GM18519 (cell line): ENCODE measurements at regions not wholly inside any gene's neighbourhood (a gene's known extent, or its start where the extent isn't known, plus 50 kb on each side); places are given as distances from the start of the nearest gene placed in this dataset.

Experiments used
- ATAC-seq: cut with Tn5 transposase; IDR thresholded peaks from one replicate; pipeline ENCODE4 v1.9.1; 2021; ENCODE audit warnings: mild to moderate bottlenecking, moderate library complexity; ENCODE audit not compliant: unreplicated experiment, low FRiP score

- ATAC-seq, result no peak
Observed at GRCh38 chr16:80198311-80199299, 342.2 kb upstream of the DYNLRB2 start.

DNA sequence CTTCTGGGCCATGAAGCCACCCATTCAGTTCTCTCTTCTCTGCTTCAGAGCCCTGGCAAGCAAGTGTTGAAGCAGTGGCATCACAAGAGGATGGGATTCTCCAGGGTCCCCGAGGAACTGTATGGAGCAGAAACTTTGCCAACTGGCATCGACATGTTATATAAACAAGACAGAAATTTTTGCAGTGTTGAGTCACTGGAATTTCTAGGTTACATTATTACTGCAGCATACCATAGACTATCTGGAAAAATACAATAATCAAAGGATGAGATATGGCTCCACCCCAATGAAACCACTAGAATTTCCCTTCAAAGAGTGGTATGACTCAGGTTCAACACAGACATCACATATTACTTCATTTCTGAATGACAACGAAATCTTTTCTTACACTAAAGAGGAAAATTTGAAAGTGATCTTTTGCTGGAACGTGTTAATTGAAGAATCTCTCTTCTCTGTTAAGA is 343.0 kb upstream of the DYNLRB2 start:
- no peak for ATAC-seq

DNA sequence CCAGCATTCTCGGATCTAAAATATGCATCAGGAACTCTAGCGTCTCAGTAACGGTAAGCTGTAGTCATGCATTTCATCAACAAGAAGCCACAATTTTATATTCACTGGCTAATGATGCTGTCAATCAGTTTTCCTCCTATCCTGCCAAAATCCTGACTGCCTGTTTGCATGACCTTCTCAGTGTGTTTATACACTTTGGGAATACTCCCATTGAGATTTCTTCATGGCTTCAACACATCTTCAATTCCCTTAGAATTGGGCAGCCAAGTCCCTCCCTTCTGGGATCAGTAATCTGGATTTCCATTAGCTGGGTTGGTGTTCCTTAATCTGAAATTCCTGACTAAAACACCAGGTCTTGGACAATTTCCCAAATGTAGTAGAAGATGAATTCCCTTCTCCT is 348.9 kb upstream of the DYNLRB2 start:
- no peak for ATAC-seq

GRCh38 chr16:80189476-80190175 is 351.2 kb upstream of the DYNLRB2 start:
- no peak for ATAC-seq

DNA sequence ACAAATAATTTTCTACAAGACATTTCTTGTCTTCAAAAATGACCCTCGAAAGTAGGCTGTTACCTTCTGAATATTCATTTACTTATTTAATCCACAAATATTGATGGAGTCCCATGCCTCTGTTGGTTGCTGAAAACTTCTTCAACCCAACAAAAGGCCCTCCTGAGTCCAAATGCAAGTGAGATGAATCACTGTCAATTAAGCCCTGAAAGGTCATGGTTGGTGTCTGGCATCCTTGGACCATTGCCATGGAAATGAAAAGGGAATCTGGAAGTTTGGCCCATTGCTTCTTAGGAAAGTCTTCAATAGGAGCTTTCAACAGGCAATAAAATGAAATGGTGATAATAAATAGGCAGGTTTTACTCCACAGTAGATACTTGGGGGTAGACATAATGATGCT is 364.7 kb upstream of the DYNLRB2 start:
- ATAC-seq, result no peak

- ATAC-seq, result no peak
Observed at GRCh38 chr16:80175011-80175410, 365.8 kb upstream of the DYNLRB2 start.

GRCh38 chr16:80174416-80174815 is 366.4 kb upstream of the DYNLRB2 start:
- no peak for ATAC-seq

DNA sequence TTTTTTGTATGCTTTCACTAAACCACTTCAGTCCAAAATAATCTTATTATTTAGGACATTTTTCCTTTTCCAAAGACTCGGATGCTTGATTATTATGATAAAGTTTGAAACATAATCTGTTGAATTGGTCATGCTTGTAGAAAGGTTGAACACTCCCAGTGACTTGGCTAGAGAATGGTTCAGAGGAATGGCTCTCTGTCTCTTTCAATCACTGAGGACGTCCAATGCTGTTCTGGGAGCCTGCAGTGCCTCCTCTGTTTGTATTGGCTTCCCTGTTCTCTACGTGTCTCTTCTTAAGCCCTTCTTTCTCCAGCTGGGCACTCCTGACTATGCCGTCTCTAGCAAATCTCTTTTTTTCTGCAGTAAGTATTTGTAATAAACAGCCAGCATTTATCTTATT is 369.0 kb upstream of the DYNLRB2 start:
- ATAC-seq, result no peak

DNA sequence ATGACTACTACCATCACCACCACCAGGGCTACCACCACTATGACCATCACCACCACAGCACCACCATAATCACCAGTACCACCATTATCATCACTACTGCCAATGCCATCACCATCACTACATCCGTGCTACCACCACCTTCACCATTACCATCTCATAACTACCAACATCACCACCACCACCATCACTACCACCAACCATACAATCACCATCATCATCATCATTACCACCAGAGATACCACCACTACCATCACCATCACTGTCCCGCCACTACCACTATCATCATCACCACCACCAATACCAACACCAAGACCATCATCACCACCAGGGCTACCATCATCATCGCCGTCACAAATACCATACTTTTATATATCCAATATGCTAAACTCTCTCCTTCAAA is 369.6 kb upstream of the DYNLRB2 start:
- no peak for ATAC-seq

DNA sequence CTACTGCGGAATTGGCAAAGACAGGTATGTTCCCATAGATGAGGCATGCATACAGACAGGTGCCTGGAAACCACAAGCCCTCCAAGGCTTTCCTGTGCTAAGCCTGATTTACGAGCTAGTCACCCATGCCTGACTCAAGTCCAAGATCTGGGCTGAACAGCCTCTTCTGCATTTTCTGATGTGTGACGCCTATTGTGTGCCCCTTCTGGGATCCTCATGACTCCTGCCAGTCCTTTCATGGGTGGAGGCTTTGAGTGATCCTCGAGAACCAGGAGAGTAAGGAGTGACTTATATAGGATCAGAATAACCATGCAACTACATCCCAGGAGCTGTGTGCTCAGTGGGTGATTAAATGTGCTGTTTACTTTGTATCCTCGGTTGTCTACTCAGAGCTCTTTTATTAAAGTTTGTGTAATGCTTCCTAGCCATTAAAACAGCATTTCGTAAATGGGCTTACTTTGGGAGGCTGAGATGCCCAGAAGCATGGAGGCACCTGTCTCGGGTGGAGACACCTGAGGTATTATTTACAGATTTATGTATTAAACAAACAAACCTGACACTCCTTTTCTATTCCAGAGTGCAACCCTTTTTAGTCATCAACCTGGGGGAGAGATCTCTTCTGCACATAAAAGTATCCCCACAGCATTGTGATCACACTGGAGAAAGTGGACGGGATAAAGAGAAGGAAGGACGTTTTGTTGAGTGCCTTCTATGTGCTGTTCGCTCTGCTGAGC is 373.0 kb upstream of the DYNLRB2 start:
- ATAC-seq, result no peak

GRCh38 chr16:80166082-80166481 is 374.7 kb upstream of the DYNLRB2 start:
- ATAC-seq, result no peak

DNA sequence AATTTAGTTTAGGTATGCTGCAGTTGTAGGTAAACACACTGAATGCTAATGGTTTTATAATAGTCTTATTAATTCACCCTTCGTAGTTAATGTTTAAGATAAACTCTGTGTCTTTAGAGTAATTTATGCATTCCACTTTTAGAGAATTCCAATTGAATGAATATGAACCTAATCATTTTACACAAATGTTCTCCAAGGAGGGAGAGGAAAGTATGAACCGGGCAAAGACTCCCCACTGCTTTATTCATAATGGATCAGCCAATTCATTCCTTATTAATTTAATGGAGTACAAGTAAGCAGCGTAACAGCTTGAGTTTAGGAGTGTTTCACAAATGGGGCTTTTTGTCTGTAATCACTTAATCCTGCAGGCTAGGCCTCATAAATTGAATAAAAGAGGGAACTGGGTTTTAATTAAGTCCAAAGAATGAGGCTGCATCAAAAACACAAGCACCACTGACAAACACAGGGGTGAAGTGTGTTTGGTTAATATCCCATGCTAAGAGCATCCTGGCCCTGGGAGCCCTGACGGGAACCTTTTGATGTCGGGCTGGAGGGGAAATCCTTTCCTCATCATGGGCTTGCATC is 375.7 kb upstream of the DYNLRB2 start:
- ATAC-seq, result no peak

DNA sequence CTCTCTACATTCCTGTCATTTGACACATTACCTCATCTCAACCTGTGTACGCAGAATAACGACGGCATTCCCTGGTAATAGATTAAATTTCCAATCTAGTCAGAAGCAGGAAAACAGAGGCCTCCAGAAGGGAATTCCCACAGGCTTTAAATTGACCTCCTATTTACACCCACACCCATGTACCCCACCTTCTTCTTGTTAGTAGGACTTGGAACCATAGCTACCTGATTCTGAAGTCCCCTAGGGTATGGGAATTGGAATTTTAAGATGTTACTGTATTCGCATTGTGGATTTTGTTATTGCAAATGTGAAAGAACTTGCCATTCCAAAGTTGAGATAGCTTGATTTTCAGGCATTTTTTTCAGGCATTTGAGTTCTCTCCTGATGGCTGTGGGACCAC is 377.5 kb upstream of the DYNLRB2 start:
- no peak for ATAC-seq

DNA sequence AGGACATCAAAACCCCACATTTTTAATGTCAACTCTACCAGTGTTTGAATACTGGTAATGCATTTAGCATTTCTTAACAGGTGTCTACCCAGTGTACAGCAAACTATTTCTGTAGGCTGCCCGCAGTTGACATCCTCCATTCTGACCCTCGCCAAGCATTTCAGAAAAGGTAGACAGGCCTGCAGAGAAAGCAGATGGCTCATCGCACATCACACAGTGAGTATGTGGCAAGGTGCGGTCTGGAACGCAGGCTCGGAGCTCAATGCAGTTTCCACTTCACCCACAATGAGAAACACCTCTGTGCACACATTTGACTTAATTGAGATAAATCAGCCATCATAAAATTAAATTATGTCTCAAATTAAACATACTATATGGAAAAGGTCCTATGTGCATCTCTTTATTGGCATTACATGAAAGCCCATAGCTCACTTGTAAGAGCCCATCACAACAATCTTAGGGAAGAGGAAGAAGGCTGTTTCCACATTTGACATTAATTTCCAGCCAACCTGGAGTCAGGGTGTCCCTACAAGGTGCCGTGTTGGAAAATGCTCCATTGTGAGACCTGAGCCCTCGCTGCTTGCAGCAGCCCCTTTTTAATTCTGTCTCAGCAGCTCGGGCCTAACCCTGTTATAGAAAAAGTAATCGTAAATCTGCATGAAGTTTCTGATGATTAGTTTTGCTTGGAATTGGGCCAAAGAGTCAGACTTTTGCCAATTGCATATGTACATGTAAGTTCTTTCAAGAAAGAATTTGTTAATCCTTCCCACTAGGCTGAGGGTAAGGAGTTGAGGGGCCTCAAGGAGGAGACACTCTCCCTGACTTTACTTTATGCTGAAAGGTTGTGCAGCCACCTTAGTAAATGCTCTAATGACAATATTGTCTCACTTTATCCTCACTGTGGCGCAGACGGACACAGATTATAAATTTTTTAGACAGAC is 378.7 kb upstream of the DYNLRB2 start:
- no peak for ATAC-seq

GRCh38 chr16:80158766-80159165 is 382.0 kb upstream of the DYNLRB2 start:
- no peak for ATAC-seq

- no peak for ATAC-seq
Observed at GRCh38 chr16:80151722-80152111, 389.1 kb upstream of the DYNLRB2 start.

- no peak for ATAC-seq
Observed at GRCh38 chr16:80150978-80151721, 389.6 kb upstream of the DYNLRB2 start.

- no peak for ATAC-seq
Observed at GRCh38 chr16:80148826-80149225, 392.0 kb upstream of the DYNLRB2 start.
